K562 (cell line): ENCODE measurements at regions not wholly inside any gene's neighbourhood (a gene's known extent, or its start where the extent isn't known, plus 50 kb on each side); places are given as distances from the start of the nearest gene placed in this dataset.

ENCODE experiments used
- ATAC-seq: fragments of 200-7000 bp; cut with Tn5 transposase; 3 replicates; pipeline ENCODE4 v1.9.1; 2020; ENCODE audit warnings: moderate library complexity
- BruUV-seq: library from RNA; stranded (reverse); fragments of 400-500 nt; replicated peaks from 2 replicates; lab custom pipeline; 2021; lab: Mats Ljungman, UMichigan
- CTCF ChIA-PET: fragments of 300-600 bp; formaldehyde crosslinking; extraction: SDS; loops from one replicate; lab custom pipeline; 2021; ENCODE audit warnings: low intra/inter-chr PET ratio; lab: Yijun Ruan, JAX
- POLR2A ChIA-PET: fragments of 300-600, 350-650 bp; sonication (Branson Sonifier 250); formaldehyde crosslinking; extraction: SDS; loops from one replicate; lab custom pipeline; 2021; ENCODE audit warnings: antibody characterized with exemption, inconsistent platforms; lab: Yijun Ruan, JAX
- DNase-seq, 4 experiments: peaks; one replicate each; pipeline versions ENCODE4 v3.0.0 to v3.0.0-alpha.2; 2011 to 2018; ENCODE audit warnings: low spot score in 3 of 4, mixed read lengths in 3 of 4; ENCODE audit errors: extremely low read depth in 1 of 4
- FAIRE-seq: peaks from 2 replicates; lab custom pipeline; 2011; peaks lifted over from hg19 to GRCh38; lab: Jason Lieb, UNC
- H2AFZ ChIP-seq: 2 replicates; pipeline ENCODE4 v1.6.0; 2011; ENCODE audit warnings: low read depth, low read length, control low read depth, inconsistent platforms
- H3K27ac ChIP-seq: fragments of 200-600 bp; 3 replicates; pipeline ENCODE4 v1.8.0; 2011; ENCODE audit warnings: low read depth, mild to moderate bottlenecking, control low read depth, inconsistent platforms, low read length, moderate library complexity, mixed read lengths; ENCODE audit errors: extremely low read depth
- H3K27me3 ChIP-seq, 2 experiments: fragments of 300-600 bp in 1 of 2; 2 replicates in 1 of 2; 3 replicates in 1 of 2; pipeline versions ENCODE4 v1.6.0 to v1.8.0; 2011; ENCODE audit warnings: inconsistent platforms in 2 of 2, low read length in 2 of 2, mild to moderate bottlenecking in 1 of 2, mixed read lengths in 1 of 2, moderate library complexity in 1 of 2; ENCODE audit not compliant: control insufficient read depth in 2 of 2, insufficient read depth in 2 of 2
- H3K36me3 ChIP-seq: fragments of 300-600 bp; 3 replicates; pipeline ENCODE4 v1.8.0; 2011; ENCODE audit warnings: mild to moderate bottlenecking, low read length, inconsistent platforms; ENCODE audit not compliant: control insufficient read depth, insufficient read depth
- H3K4me1 ChIP-seq, 2 experiments: fragments of 200-600 bp in 1 of 2; replicated peaks in 1 of 2; 2 replicates in 1 of 2; 3 replicates in 1 of 2; pipeline versions ENCODE4 v1.5.1 to v1.8.0; 2011; ENCODE audit warnings: inconsistent platforms in 2 of 2, low read length in 2 of 2, mild to moderate bottlenecking in 1 of 2, mixed read lengths in 1 of 2, moderate library complexity in 1 of 2; ENCODE audit not compliant: control insufficient read depth in 2 of 2, insufficient read depth in 2 of 2
- H3K4me2 ChIP-seq: 2 replicates; pipeline ENCODE4 v1.6.1; 2011; ENCODE audit warnings: low read length, control low read depth, inconsistent platforms, mixed read lengths; ENCODE audit not compliant: insufficient read depth
- H3K4me3 ChIP-seq: fragments of 200-600 bp; sonication (generic), shearing (Covaris generic); 2 replicates; pipeline ENCODE4 v1.5.1; 2016; ENCODE audit warnings: control low read depth, inconsistent platforms
- H3K79me2 ChIP-seq: fragments of 200-600 bp; 3 replicates; pipeline ENCODE4 v1.8.0; 2011; ENCODE audit warnings: low read length, inconsistent platforms; ENCODE audit not compliant: control insufficient read depth, insufficient read depth
- H3K9ac ChIP-seq, 2 experiments: 2 replicates each; pipeline versions ENCODE4 v1.6.0 to v1.6.1; 2011; ENCODE audit warnings: low read depth in 2 of 2, low read length in 2 of 2, control low read depth in 1 of 2, inconsistent platforms in 1 of 2, mild to moderate bottlenecking in 1 of 2, mixed read lengths in 1 of 2; ENCODE audit not compliant: insufficient read depth in 1 of 2
- H3K9me1 ChIP-seq: one replicate; pipeline ENCODE4 v1.6.0; 2011; ENCODE audit warnings: inconsistent platforms, mild to moderate bottlenecking, low read length, moderate library complexity; ENCODE audit not compliant: control insufficient read depth, insufficient read depth
- H3K9me3 ChIP-seq: replicated peaks from 2 replicates; pipeline ENCODE4 v1.5.1; 2011; ENCODE audit warnings: low read depth, low read length, inconsistent platforms; ENCODE audit not compliant: control insufficient read depth, insufficient read depth
- H4K20me1 ChIP-seq: replicated peaks from 2 replicates; pipeline ENCODE4 v1.6.1; 2011; ENCODE audit warnings: low read length, inconsistent platforms, mixed read lengths; ENCODE audit not compliant: control insufficient read depth, insufficient read depth
- E2F4 ChIP-seq: sonication (generic); formaldehyde crosslinking; IDR thresholded peaks from 2 replicates; pipeline ENCODE4 v1.8.0; 2022; ENCODE audit warnings: mild to moderate bottlenecking, low read depth, missing genetic modification reagents
- WGBS: fragments of 100-300 bp; shearing (Covaris generic); methylation state at CpG from one replicate; pipeline ENCODE4 v1.1.6; 2016; ENCODE audit warnings: low coverage, mixed read lengths; ENCODE audit not compliant: insufficient coverage; ENCODE audit errors: missing lambda C conversion rate; 5-methylcytosine and 5-hydroxymethylcytosine counted together
- in situ Hi-C: fragments of 300-500 bp; cut with MboI; formaldehyde crosslinking; loops from 4 replicates; pipeline ENCODE4 v1.15.0; 2018; ENCODE audit warnings: inconsistent platforms, mixed read lengths
- intact Hi-C: fragments of 100-400 bp; cut with micrococcal nuclease; formaldehyde crosslinking; loops from 2 replicates; pipeline ENCODE4 v1.14.2; 2022
- TF ChIP-seq, protein P1 (sequence below), 2 experiments: fragments of 450-650 bp in 1 of 2; sonication (generic) in 1 of 2; formaldehyde crosslinking in 1 of 2; IDR thresholded peaks; 2 replicates each; pipeline versions ENCODE4 v1.7.1 to v1.9.0; 2016 to 2022; ENCODE audit warnings: inconsistent platforms in 1 of 2, mild to moderate bottlenecking in 1 of 2, missing genetic modification reagents in 1 of 2

- Histone ChIP-seq H3K9me3 (no peaks in the 10 kb centered on the region), H2AFZ (no peak overlapping the region), H3K4me3 (no peak overlapping the region), H3K27me3 (no peaks in the 10 kb centered on the region; a peak in 1 of 5 replicates), H3K9me1 (no peaks in the 10 kb centered on the region), H3K36me3 (no peaks in the 10 kb centered on the region), H3K9ac (no peak overlapping the region), H4K20me1 (no peaks in the 10 kb centered on the region), H3K27ac (no peak overlapping the region), H3K4me2 (no peak overlapping the region), H3K4me1 (peaks cover 0 to 3% of the 10 kb centered on the region in 2 experiments; a peak in 2 of 5 replicates), H3K79me2 (no peaks in the 10 kb centered on the region)
- WGBS = 15% methylated on average over 3 of the region's 3 CpGs
- TF ChIP-seq E2F4 (CRISPR knock-in tag) = no peak
- TF ChIP-seq, protein P1, sequence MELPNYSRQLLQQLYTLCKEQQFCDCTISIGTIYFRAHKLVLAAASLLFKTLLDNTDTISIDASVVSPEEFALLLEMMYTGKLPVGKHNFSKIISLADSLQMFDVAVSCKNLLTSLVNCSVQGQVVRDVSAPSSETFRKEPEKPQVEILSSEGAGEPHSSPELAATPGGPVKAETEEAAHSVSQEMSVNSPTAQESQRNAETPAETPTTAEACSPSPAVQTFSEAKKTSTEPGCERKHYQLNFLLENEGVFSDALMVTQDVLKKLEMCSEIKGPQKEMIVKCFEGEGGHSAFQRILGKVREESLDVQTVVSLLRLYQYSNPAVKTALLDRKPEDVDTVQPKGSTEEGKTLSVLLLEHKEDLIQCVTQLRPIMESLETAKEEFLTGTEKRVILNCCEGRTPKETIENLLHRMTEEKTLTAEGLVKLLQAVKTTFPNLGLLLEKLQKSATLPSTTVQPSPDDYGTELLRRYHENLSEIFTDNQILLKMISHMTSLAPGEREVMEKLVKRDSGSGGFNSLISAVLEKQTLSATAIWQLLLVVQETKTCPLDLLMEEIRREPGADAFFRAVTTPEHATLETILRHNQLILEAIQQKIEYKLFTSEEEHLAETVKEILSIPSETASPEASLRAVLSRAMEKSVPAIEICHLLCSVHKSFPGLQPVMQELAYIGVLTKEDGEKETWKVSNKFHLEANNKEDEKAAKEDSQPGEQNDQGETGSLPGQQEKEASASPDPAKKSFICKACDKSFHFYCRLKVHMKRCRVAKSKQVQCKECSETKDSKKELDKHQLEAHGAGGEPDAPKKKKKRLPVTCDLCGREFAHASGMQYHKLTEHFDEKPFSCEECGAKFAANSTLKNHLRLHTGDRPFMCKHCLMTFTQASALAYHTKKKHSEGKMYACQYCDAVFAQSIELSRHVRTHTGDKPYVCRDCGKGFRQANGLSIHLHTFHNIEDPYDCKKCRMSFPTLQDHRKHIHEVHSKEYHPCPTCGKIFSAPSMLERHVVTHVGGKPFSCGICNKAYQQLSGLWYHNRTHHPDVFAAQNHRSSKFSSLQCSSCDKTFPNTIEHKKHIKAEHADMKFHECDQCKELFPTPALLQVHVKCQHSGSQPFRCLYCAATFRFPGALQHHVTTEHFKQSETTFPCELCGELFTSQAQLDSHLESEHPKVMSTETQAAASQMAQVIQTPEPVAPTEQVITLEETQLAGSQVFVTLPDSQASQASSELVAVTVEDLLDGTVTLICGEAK (IDR thresholded peaks at IDR 0.05) = no peak
- TF ChIP-seq, protein P1 (CRISPR knock-in tag; IDR thresholded peaks at IDR 0.05) = no peak
- in situ Hi-C loops = no loop called here
- FAIRE-seq (no peak), ATAC-seq (no peak), DNase-seq (no peak)
- POLR2A ChIA-PET = no interaction called here
- no TSS peak for BruUV-seq
- intact Hi-C loops = no loop called here
- CTCF ChIA-PET = no interaction called here
These were observed 248.3 kb upstream of the CCDC54 start for GRCh38 chr3:107128946-107129345.
